GM18507 (cell line): ENCODE measurements at regions not wholly inside any gene's neighbourhood (a gene's known extent, or its start where the extent isn't known, plus 50 kb on each side); places are given as distances from the start of the nearest gene placed in this dataset.
"Not testable (repeated sequence)": the region's sequence is repeated elsewhere in the genome, so short reads cannot be mapped to it uniquely, and the experiment has no call there.

ENCODE experiments used
- DNase-seq: peaks from one replicate; pipeline ENCODE4 v3.0.0; 2011; ENCODE audit warnings: low read depth; ENCODE audit not compliant: insufficient read length; ENCODE audit errors: extremely low spot score
- FAIRE-seq: peaks from 2 replicates; lab custom pipeline; 2011; peaks lifted over from hg19 to GRCh38; lab: Jason Lieb, UNC

DNA sequence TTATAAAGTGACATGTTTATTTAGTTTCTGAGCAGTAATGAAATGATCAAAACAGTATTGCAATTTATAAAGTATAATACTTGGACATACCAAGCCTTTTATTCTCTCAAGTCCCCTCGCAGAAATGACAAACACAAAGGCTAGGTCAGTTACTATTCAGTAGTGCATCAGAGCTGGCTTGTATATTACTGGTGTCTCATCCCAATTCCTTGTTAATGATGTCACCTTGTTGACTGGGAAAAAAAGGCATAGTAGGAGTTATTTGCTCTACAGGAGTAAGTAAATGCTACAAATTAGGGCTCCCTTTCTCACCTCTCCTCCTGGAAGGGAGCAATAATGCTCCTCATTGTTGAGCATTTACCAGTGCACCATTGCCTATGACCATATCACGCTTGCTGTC is 317.6 kb downstream of the CHL1 start:
- FAIRE-seq = no peak
- no peak for DNase-seq

DNA sequence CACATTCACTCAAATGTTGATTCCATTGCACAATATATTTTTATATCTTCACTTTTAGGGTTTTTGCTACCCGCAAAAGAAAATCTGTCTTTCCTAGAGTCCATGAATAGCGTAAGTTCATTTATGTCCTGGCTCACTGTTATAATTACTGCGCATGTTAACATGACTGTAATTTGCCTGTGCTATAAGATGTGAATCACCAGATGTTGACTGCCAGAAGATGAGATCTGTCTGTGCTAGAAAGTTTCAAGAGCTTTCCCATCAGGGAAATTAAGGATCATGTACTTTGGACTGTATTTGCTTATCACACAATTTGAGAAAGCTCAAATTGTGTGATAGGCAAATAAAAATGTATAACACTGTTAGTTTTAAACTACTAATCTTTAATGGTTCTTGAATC is 322.5 kb downstream of the CHL1 start:
- FAIRE-seq = no peak

DNA sequence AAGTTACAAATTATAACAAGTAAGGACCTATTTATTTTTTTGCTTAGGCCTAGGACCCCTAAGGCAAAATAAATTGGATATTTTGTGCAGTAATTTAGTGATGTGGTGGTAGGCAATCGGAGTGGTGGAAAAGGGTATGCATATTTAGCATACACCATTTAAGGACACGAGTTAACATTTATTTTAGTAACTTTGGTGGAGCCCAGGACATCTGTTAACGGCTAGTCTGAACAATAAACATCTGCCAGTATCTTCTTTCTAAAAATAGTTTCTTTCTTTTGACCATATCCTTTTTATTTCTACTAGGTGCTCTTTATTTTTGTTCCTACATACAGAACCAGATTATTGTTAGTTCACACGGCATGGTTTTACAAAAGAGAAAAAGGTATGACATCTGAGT is 326.3 kb downstream of the CHL1 start:
- no peak for DNase-seq
- no peak for FAIRE-seq

More for the DNA sequence above, 322.5 kb downstream of the CHL1 start:
- DNase-seq = no peak

DNA sequence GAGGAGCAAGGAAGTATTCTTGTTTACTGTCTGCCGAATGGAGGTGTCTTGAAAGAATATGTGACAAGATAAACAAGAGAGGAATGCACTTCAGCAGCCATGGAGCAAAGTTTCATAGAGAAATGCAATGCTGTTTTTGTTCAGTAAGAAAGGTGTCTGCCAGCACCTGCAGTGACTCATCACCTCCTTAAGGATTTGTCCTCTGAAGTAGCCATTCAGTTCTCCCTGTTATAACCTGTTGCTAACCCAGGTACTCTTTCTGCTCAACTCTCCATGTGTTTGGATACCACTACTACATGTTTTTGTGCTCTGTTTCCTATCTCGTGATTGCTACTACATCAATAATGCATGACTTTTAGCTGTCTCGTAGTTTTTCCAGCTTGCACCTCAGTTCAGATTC is 328.9 kb downstream of the CHL1 start:
- no peak for FAIRE-seq
- no peak for DNase-seq

DNA sequence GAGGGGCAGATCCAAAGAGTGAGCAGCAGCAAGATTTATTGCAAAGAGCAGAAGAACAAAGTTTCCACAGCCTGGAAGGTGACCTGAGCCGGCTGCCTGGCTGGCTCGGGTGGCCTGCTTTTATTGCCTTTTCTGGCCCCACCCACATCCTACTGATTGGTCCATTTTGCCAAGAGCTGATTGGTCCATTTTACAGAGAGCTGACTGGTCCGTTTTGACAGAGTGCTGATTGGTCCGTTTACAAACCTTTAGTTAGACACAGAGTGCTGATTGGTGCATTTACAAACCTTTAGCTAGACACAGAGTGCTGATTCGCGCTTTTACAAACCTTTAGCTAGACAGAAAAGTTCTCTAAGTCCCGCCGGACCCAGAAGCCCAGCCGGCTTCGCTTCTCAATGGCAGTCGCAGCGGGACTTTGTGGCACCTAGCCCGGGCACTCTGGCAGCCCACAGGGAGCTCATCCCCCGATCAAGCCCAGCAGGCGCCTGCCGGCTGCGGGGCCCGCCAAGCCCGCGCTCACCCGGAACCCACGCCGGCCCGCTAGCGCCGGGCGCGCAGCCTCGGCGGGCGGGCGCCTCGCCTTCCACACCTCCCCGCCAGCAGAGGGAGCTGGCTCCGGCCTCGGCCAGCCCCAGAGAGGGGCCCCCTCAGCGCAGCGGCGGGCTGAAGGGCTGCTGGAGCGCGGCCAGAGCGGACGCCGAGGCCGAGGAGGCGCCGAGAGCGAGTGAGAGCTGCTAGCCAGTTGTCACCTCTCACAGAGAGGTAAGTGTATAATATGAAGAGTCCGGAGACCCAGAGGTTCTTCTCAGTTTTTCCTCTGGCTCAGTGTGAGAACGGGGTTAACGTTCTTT is 339.2 kb downstream of the CHL1 start:
- FAIRE-seq (no peak), DNase-seq (no peak)

DNA sequence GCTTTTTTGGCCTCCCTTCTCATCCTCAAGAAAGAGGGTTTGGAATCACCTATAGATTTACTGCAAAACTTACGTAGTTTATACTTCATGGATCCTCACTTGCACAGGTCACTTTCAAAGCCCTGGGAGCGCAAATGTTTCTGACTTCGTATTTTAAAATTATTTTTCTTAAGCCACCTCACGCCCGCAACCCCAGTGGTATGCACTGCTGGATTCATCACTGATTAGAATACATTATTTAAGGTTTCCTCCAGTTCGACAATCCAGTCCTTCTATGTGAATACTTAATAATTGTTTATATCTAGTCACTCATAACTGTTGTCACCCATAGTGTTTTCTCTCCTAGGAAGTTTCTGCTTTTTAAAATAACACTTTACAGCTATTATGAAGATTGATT is 339.9 kb downstream of the CHL1 start:
- DNase-seq (no peak), FAIRE-seq (no peak)

DNA sequence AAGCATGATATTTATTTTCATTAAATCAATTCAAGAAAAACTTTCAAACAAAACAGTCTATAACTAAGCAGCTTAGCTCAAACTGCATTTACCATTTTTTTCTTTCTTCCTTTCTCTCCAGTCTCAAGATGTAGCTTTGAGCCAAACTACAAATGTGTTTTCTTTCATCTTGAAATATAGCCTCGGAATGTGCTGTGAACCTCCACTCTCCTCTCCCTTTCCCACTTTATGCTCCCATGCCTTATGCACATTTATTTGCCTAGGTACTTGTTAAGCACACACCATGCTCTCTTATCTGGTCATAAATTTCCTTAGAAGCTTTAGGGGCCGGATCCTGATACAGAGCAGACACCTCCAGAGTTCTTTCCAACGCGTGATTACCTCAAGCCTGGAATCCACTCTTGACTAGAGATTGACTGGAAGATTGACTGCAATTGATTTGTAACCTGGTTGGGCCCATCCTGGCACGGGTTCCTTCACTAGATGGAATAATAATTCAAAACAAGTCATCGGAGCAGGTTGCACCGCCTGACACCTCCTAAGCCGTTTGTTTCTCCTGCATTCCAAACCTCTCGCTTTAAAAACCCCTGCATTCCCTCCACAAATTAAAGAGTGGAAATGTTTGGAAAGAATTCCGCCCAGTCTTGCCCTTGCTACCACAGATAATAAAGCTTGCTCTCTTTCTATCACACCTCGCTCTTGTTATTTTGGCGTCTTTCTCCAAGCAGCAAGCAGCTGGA is 344.7 kb downstream of the CHL1 start:
- FAIRE-seq (no peak), DNase-seq (no peak)

DNA sequence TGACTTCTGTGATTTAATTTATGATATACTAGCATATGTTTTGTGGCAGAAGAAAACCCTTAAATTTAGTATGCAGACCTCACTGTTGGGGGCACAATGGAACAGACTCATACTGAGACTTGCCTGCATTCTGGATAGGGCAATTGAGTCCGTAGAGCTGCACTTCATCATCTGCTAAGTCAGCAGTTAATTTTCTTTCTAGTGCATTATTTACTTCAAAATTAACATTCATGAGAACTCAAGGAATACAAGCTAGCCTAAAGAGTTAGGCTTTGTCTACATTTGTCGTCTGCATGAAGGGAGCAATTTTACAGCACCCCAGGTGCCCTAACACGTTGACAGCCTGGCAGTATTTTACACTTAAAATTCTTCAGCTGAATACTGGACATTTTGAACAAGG is 345.5 kb downstream of the CHL1 start:
- DNase-seq = no peak
- FAIRE-seq = no peak

DNA sequence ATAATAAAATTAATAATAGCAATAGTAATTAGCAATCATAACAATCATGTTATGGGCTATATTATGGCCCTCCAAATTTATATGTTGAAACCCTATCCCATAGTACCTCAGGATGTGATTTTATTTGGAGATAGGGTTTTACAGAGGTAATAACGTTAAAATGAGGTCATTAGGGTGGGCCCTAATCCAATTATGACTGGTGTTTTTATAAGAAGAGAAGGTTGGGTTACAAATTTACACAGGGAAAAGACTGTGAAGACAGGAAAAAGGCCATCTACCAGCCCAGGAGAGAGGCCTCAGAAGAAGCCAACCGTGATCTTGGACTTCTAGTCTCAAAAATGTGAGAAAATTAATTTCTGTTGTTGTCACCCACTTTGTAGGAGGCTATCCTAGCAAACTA is 353.1 kb downstream of the CHL1 start:
- no peak for DNase-seq
- no peak for FAIRE-seq

DNA sequence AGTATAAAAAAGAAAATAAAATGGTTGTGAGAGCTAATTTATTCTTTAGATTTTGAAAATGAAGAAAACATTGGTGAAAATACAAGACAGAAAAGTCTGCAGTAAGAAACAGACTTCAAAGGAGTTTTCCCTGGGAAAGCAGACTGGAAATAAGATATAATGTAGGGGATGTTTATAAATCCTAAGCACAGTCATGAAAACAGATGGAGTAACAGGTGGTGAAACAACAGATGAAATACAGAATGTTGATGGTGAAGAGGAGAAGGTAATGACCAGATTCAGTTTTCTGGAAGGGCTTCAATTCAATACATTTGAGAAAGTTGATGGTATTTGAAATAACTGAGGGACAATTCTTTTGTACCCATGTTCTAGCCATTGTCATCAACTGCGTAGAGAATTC is 353.9 kb downstream of the CHL1 start:
- no peak for DNase-seq
- FAIRE-seq = no peak

DNA sequence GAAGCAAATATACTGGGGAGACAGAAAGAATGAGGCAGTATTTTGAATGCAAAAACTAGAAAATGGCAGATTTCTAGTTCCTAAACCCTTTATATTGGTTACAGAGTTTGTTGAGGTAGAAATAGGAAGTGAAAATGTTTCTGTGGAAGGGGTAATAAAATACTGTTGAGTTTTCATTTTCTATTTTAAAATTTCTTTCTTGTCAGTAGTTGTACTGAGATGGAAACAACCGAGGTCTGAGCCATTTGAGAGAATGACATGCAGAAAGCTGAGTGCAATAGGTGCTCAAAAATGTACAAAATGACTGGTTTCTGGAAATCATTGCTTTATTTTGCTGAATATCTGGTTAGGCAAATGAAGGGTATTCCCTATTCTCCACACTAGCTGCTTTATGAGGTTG is 361.4 kb downstream of the CHL1 start:
- FAIRE-seq (peak; percentile 5), DNase-seq (peak; percentile 0)

DNA sequence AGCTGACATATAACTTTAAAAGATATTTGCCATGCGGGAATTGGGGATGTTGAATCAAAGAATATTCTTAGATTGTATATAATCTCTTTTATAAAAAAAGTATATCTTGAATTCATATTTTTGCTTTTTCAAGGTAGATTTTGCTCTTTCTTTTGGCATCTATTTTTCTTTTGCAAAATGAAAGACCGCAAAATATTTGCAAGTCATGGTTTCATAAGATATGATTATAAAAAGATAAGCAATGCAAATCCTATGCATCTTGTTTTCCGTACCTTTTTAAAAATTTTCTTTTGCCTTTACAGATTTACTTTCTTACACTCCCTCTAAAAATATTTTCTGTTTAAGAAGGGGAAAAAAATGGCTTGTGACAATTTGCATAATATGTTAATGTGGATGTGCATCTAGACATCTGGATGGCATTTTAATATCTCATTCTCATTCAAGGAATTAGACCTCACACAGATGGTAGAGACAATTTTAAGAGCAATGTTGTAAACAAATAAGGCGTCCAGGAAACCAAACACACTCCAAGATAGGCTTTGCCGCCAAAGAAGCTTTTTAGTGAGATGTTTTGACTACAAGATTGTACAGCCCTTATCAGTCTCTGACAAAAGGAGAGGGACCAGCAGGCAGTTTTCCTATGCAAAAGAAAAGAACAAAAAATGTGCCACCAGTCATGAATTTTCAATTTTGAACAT is 371.1 kb downstream of the CHL1 start:
- DNase-seq = no peak
- no peak for FAIRE-seq

DNA sequence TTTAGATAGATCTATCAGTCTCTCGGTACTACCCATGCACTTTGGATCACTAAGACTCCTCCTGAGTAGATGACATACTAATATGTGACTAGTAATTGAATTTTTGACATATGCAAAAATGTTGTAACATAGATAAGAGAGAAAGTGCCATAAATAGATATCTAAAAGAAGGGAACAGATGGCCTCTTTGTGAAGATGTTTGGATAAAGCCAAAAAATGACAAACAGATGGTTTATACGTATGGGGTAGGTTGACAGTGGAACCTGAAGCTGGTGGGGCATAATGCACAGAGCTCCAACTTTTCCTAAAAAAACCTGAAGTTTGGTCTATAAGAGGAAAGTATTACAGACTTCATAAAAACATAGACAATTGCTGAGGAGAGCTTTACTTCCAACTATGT is 383.0 kb downstream of the CHL1 start:
- not testable (repeated sequence) for FAIRE-seq, DNase-seq

DNA sequence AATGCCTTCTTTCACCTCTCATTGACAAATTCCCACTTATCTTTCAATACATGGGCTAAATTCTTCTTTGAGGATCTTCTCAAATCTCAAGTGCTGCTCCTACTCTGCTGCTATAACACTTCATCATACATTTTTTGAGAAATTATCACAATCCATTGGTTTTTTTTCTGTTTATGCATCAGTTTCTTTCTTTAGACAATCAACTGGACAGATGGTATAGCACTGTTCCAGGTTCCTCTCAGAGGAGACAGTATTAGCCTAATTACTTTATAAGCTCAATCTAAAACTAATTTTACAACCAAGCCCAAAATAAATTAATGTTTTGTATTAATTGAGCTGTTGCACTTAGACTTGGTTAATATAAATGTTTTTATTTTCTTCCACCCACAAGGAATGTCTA is 392.5 kb downstream of the CHL1 start:
- not testable (repeated sequence) for FAIRE-seq

DNA sequence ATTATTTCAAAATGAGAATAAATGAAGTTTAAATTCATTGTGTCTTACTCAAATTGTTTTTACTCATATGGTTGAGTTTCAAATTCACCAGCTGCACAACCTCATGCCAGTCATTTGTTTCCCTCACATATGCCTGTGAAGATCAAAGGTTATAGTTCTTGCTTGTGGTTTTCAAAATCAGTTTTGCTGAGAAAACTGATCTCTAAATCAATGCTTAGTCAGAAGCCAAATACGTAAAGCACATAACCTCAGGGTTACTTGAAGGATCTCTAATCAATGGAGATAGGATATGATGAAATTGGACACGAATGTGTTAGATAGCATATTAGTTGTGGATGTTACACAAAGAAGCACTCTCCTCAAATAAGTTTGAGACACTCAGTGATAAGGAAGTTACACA is 400.7 kb downstream of the CHL1 start:
- FAIRE-seq, DNase-seq: not testable (repeated sequence)

More for the DNA sequence above, 392.5 kb downstream of the CHL1 start:
- DNase-seq = not testable (repeated sequence)

DNA sequence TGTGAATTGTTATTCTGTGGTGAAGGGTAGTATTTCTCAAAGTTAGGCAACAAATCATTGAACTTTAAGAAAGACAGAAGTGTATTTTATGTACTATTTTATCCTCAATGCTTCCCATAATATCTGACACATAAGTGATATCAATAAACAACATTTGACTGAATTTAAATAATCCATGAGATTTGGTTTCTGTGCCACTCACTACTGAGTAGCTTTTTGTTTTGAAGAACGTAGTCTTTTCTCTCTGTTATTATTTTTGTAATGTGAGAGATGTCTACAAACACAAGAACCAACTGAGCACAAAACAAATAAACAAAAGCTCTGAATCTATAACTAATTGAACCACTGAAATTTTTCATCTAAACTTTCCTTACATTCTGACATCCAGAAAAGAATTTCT is 401.2 kb downstream of the CHL1 start:
- not testable (repeated sequence) for FAIRE-seq, DNase-seq

DNA sequence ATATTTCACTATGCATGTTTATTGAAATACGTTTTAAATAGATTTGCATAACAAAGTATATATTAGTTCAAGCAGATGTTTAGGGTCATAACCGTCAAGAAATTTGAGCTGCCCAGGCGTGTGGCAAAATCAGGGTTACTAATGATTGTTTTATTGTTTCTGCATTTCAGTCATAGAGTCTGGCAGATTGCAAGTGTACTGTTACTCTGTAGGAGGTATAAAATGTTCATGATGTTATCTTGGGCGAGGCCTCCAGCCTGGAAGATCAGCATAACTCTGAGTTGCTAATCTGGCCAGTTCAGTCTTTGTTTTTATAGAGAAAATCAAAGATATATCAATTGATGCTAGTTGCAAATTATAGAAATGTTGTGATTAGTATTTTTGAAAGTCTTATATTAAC is 410.9 kb downstream of the CHL1 start:
- not testable (repeated sequence) for FAIRE-seq, DNase-seq

DNA sequence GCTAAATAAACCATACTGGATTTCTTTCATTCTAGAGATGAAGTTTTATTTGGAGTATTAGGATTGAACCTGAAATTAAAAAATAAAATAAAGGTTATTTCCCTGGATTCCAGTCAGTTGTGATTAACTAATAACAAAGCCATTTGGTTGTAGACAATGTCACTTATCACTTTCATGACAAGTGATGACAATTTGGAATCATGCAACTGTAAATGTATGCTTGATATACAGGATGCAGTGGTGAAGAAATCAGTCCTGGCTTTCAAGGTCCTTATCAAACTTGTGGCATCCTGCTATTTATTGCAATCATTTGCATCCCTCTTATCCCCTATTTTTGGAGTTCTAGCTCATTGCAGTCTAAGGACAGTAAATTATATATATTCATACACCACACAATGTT is 425.2 kb downstream of the CHL1 start:
- no peak for FAIRE-seq
- DNase-seq = no peak

DNA sequence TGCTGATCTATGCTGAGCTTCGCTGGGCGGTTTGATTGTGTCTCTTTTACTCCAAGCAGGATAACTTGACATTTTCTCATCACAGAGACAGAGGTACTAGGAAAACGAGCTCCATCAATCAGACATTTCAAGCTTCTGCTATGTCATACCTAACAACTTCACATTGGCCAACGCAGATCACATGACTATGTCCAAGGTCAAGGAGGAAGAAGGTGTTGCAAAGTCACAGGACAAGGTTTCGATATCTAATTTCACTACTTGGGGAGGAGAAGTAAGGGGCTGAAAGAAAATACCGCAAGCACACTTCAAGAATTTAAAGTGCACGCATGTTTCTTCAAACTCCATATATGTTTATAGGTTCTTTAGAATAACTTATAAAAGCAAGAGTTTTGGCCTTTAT is 425.8 kb downstream of the CHL1 start:
- DNase-seq (no peak), FAIRE-seq (no peak)

DNA sequence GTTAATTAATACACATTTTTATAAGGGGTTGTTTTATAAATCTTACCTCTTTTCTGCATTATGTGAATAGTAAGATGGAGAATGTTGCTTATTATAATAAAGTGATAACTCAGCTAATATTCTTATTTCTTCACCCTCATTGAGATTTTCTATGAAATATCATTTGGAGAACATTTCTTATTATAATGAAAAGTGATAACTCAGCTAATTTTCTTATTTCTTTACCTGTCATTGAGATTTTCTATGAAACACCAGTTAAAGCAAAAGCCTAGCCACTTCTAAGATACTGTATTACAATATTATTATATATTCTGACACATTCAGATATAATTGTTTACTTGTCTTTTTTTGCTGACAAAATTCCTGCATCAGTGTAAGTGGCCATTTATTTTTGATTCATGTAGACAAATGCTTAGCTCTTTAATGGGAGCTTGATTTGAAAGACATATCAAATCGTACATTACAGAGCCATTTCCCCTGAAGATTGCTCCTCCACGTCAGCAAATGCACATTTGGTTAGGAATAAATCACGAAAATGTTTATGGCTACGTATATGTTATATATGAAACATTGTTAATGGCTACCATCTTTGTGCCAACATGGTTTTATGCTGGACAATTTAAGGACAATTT is 427.5 kb downstream of the CHL1 start:
- no peak for FAIRE-seq
- no peak for DNase-seq
